ENCODE measurements at regions not wholly inside any gene's neighbourhood (a gene's known extent, or its start where the extent isn't known, plus 50 kb on each side); places are given as distances from the start of the nearest gene placed in this dataset.

- Mint-ChIP-seq H3K9me3 (peaks cover 2% of the 10 kb centered on the region), H3K4me3 (no peak overlapping the region), H3K4me1 (peaks cover 24% of the 10 kb centered on the region), H3K36me3 (ENCODE audit: low read depth) (no peaks in the 10 kb centered on the region), H3K27ac (no peak overlapping the region), H3K27me3 (ENCODE audit: insufficient read depth, low read depth, poor library complexity) (peaks cover 14% of the 10 kb centered on the region)
- Histone ChIP-seq H3K79me2 (replicated peaks; ENCODE audit: insufficient read depth) (no peaks in the 10 kb centered on the region), H4K20me1 (replicated peaks; ENCODE audit: insufficient read depth) (no peaks in the 10 kb centered on the region), H3K27ac (ENCODE audit: low read depth) (no peak overlapping the region), H3F3A (replicated peaks; ENCODE audit: low read depth) (no peaks in the 10 kb centered on the region), H2AFZ (no peak overlapping the region), H3K36me3 (ENCODE audit: insufficient read depth) (no peaks in the 10 kb centered on the region), H3K4me1 (ENCODE audit: insufficient read depth) (0 out of 2 replicates have a peak, but pooled peaks cover 4% of the 10 kb centered on the region), H3K9me2 (ENCODE audit: insufficient read depth) (no peaks in the 10 kb centered on the region), H3K4me3 (no peak overlapping the region), H3K27me3 (ENCODE audit: insufficient read depth) (no peaks in the 10 kb centered on the region), H3K4me2 (no peak overlapping the region)
- DNase-seq (ENCODE audit: low spot score) = no peak
- TF ChIP-seq ZNF114 (CRISPR knock-in tag; IDR thresholded peaks at IDR 0.05) = no peak
- TF ChIP-seq ETS1 (IDR thresholded peaks at IDR 0.05) = no peak
- TF ChIP-seq ZNF462 (CRISPR knock-in tag; IDR thresholded peaks at IDR 0.05) = no peak
- TF ChIP-seq EZH2phosphoT487 (IDR thresholded peaks at IDR 0.05; ENCODE audit: unreplicated experiment) = no peak
- TF ChIP-seq CREB1 (CRISPR knock-in tag; IDR thresholded peaks at IDR 0.05; ENCODE audit: low read depth) = no peak
- TF ChIP-seq REST (IDR thresholded peaks at IDR 0.05; ENCODE audit: unreplicated experiment) = no peak
- TF ChIP-seq POLR2AphosphoS5 (IDR thresholded peaks at IDR 0.05; ENCODE audit: low read depth) = no peak
- TF ChIP-seq ZNF331 (CRISPR knock-in tag; IDR thresholded peaks at IDR 0.05; ENCODE audit: low read depth) = no peak
- no peak for TF ChIP-seq JUNB (IDR thresholded peaks at IDR 0.05; ENCODE audit: unreplicated experiment)
- ATAC-seq = no peak
These were observed 85.2 kb upstream of the INSIG1 start for GRCh38 chr7:155212301-155213015.

All from GM23338 (cell line).